SU-DHL-6 (cell line): ENCODE measurements at regions not wholly inside any gene's neighbourhood (a gene's known extent, or its start where the extent isn't known, plus 50 kb on each side); places are given as distances from the start of the nearest gene placed in this dataset.

Experiments used
- H2AFZ ChIP-seq: fragments of 200-600 bp; sonication (generic); 2 replicates; pipeline ENCODE4 v1.6.1; 2014; ENCODE audit warnings: low read depth, mild to moderate bottlenecking, moderate library complexity, mixed read lengths, antibody characterized with exemption, low read length; ENCODE audit not compliant: severe bottlenecking
- H3F3A ChIP-seq: fragments of 200-600 bp; shearing (Covaris generic); 2 replicates; pipeline ENCODE4 v1.6.0; 2016; ENCODE audit warnings: antibody characterized with exemption, mild to moderate bottlenecking; ENCODE audit not compliant: insufficient read depth
- H3K27ac ChIP-seq: fragments of 200-600 bp; sonication (generic); 2 replicates; pipeline ENCODE4 v1.5.1; 2016; ENCODE audit warnings: low read depth, mild to moderate bottlenecking, low read length, moderate library complexity, mixed read lengths
- H3K27me3 ChIP-seq: fragments of 200-600 bp; sonication (generic), shearing (Covaris generic); 2 replicates; pipeline ENCODE4 v1.6.0; 2014; ENCODE audit warnings: mild to moderate bottlenecking, low read length
- H3K36me3 ChIP-seq: fragments of 200-600 bp; sonication (generic); 2 replicates; pipeline ENCODE4 v1.6.1; 2014; ENCODE audit warnings: mild to moderate bottlenecking, low read length, mixed read lengths
- H3K4me2 ChIP-seq: fragments of 300-600, 200-600 bp; shearing (Covaris generic), sonication (generic); 2 replicates; pipeline ENCODE4 v1.6.0; 2014; ENCODE audit warnings: low read length, low read depth, mild to moderate bottlenecking; ENCODE audit not compliant: poor library complexity, severe bottlenecking
- H3K4me3 ChIP-seq: fragments of 200-600 bp; sonication (generic); 2 replicates; pipeline ENCODE4 v1.5.1; 2014; ENCODE audit warnings: antibody characterized with exemption, low read length, mild to moderate bottlenecking, mixed read lengths; ENCODE audit not compliant: insufficient read depth, poor library complexity, severe bottlenecking
- H3K79me2 ChIP-seq: fragments of 200-600 bp; sonication (generic); 2 replicates; pipeline ENCODE4 v1.6.1; 2014; ENCODE audit warnings: mild to moderate bottlenecking, low read length, moderate library complexity; ENCODE audit not compliant: insufficient read depth
- H3K9ac ChIP-seq: fragments of 200-600 bp; sonication (generic); 2 replicates; pipeline ENCODE4 v1.7.0; 2014; ENCODE audit warnings: mild to moderate bottlenecking, low read length
- H3K9me2 ChIP-seq: fragments of 200-600 bp; sonication (generic); replicated peaks from 2 replicates; pipeline ENCODE4 v1.6.1; 2014; ENCODE audit warnings: low read length; ENCODE audit not compliant: insufficient read depth
- H3K9me3 ChIP-seq: fragments of 200-600 bp; sonication (generic); 2 replicates; pipeline ENCODE4 v1.6.1; 2014; ENCODE audit warnings: low read length, mixed read lengths; ENCODE audit not compliant: insufficient read depth
- H4K20me1 ChIP-seq: fragments of 200-600 bp; sonication (generic); 2 replicates; pipeline ENCODE4 v1.6.1; 2014; ENCODE audit warnings: low read depth, mild to moderate bottlenecking, antibody characterized with exemption, low read length, moderate library complexity, mixed read lengths
- EZH2phosphoT487 ChIP-seq: fragments of 200-600 bp; sonication (generic), shearing (Covaris generic); conservative IDR thresholded peaks from 2 replicates; pipeline ENCODE4 v1.6.1; 2018; ENCODE audit warnings: mild to moderate bottlenecking, antibody characterized with exemption, low read length, moderate library complexity, mixed read lengths
- TF ChIP-seq, protein P1 (sequence below): fragments of 200-600 bp; sonication (generic); IDR thresholded peaks from one replicate; pipeline ENCODE4 v1.5.1; 2017; ENCODE audit warnings: antibody characterized with exemption, mild to moderate bottlenecking, low read length, moderate library complexity; ENCODE audit not compliant: insufficient read depth, poor library complexity, severe bottlenecking

DNA sequence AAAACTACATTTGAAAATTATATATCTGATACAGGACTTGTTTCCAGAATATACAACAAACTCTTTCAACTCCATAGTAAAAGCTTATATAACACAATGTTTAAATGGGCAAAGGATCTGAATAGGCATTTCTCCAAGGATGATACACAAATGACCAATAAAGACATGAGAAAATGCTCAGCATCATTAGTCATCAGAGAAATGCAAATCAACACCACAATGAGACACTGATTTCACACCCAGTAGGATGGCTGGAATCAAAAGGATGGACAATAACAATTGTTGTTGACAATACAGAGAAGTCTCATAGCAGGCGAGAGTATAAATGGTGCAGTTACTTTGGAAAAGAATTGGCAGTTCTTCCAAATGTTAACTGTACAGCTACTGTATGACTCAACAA, 394.9 kb downstream of the BCL11B start:
- H2AFZ ChIP-seq = no peak overlapping the region
- no peaks in the 10 kb centered on the region for H3K36me3 ChIP-seq
- H3K79me2 ChIP-seq = no peaks in the 10 kb centered on the region
- no peak overlapping the region for H3K27ac ChIP-seq
- no peak overlapping the region for H3K4me2 ChIP-seq
- no peaks in the 10 kb centered on the region for H3K9me2 ChIP-seq
- no peaks in the 10 kb centered on the region for H4K20me1 ChIP-seq
- H3K9ac ChIP-seq = no peak overlapping the region
- H3K27me3 ChIP-seq = no peaks in the 10 kb centered on the region
- H3F3A ChIP-seq = no peaks in the 10 kb centered on the region
- no peak for TF ChIP-seq EZH2phosphoT487
- TF ChIP-seq, protein P1, sequence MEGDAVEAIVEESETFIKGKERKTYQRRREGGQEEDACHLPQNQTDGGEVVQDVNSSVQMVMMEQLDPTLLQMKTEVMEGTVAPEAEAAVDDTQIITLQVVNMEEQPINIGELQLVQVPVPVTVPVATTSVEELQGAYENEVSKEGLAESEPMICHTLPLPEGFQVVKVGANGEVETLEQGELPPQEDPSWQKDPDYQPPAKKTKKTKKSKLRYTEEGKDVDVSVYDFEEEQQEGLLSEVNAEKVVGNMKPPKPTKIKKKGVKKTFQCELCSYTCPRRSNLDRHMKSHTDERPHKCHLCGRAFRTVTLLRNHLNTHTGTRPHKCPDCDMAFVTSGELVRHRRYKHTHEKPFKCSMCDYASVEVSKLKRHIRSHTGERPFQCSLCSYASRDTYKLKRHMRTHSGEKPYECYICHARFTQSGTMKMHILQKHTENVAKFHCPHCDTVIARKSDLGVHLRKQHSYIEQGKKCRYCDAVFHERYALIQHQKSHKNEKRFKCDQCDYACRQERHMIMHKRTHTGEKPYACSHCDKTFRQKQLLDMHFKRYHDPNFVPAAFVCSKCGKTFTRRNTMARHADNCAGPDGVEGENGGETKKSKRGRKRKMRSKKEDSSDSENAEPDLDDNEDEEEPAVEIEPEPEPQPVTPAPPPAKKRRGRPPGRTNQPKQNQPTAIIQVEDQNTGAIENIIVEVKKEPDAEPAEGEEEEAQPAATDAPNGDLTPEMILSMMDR = no peak
- H3K4me3 ChIP-seq = no peak overlapping the region
- H3K9me3 ChIP-seq = no peaks in the 10 kb centered on the region; the same call in 1 of the 2 replicates

DNA sequence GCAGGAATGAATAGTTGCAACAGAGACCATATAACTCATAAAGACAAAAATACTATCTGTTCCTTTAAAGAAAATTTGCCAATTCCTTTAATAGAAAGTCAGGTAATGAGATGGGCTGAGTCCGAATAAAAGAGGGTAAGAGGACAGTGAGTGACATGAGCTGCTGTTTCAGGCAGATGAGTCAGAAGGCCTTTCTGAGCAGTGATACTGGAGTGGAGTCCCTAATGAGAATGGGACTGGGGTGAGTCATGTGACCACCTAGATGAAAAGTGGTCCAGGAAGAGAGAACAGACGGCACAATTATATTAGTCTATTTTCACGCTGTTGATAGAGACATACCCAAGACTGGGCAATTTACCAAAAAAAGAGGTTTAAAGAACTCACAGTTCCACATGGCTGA, 393.7 kb downstream of the BCL11B start:
- no peak for TF ChIP-seq EZH2phosphoT487
- TF ChIP-seq, protein P1 = no peak
- Histone ChIP-seq H3K4me3 (no peak overlapping the region), H3K27me3 (no peaks in the 10 kb centered on the region), H3K9me3 (no peaks in the 10 kb centered on the region; the same call in 1 of the 2 replicates), H3K4me2 (no peak overlapping the region), H3F3A (no peaks in the 10 kb centered on the region), H3K36me3 (no peaks in the 10 kb centered on the region), H2AFZ (no peak overlapping the region), H3K9me2 (0 out of 2 replicates have a peak, but pooled peaks cover 2% of the 10 kb centered on the region), H4K20me1 (no peaks in the 10 kb centered on the region), H3K27ac (no peak overlapping the region), H3K79me2 (no peaks in the 10 kb centered on the region), H3K9ac (no peak overlapping the region)

GRCh38 chr14:98886982-98887381, 385.0 kb downstream of the BCL11B start:
- Histone ChIP-seq H3K9me2 (0 out of 2 replicates have a peak, but pooled peaks cover 2% of the 10 kb centered on the region), H2AFZ (no peak overlapping the region), H3K9ac (no peak overlapping the region), H4K20me1 (no peaks in the 10 kb centered on the region), H3F3A (no peaks in the 10 kb centered on the region), H3K9me3 (no peaks in the 10 kb centered on the region), H3K27ac (no peak overlapping the region), H3K79me2 (no peaks in the 10 kb centered on the region), H3K4me2 (no peak overlapping the region), H3K36me3 (no peaks in the 10 kb centered on the region), H3K4me3 (no peak overlapping the region), H3K27me3 (no peaks in the 10 kb centered on the region)
- no peak for TF ChIP-seq EZH2phosphoT487
- TF ChIP-seq, protein P1 = no peak
